WTC11 (cell line): ENCODE measurements at regions not wholly inside any gene's neighbourhood (a gene's known extent, or its start where the extent isn't known, plus 50 kb on each side); places are given as distances from the start of the nearest gene placed in this dataset.

Source experiments
- CREM ChIP-seq: sonication (generic); formaldehyde crosslinking; IDR thresholded peaks from 2 replicates; pipeline ENCODE4 v1.8.1; 2022; ENCODE audit warnings: mild to moderate bottlenecking, missing genetic modification reagents, moderate library complexity
- ETV6 ChIP-seq: sonication (generic); formaldehyde crosslinking; IDR thresholded peaks from 2 replicates; pipeline ENCODE4 v1.8.1; 2022; ENCODE audit warnings: mild to moderate bottlenecking, missing genetic modification reagents
- FOXP1 ChIP-seq: sonication (generic); formaldehyde crosslinking; IDR thresholded peaks from 2 replicates; pipeline ENCODE4 v1.8.0; 2022; ENCODE audit warnings: missing genetic modification reagents, mild to moderate bottlenecking, moderate library complexity, borderline replicate concordance
- TF ChIP-seq, protein P1 (sequence below): fragments of 200-600 bp; IDR thresholded peaks from 2 replicates; pipeline ENCODE4 v1.8.0; 2022; ENCODE audit warnings: antibody characterized with exemption
- TF ChIP-seq, protein P2 (sequence below): sonication (generic); formaldehyde crosslinking; conservative IDR thresholded peaks from 2 replicates; pipeline ENCODE4 v1.8.1; 2023; ENCODE audit warnings: mild to moderate bottlenecking, low read depth, missing genetic modification reagents, moderate library complexity

DNA sequence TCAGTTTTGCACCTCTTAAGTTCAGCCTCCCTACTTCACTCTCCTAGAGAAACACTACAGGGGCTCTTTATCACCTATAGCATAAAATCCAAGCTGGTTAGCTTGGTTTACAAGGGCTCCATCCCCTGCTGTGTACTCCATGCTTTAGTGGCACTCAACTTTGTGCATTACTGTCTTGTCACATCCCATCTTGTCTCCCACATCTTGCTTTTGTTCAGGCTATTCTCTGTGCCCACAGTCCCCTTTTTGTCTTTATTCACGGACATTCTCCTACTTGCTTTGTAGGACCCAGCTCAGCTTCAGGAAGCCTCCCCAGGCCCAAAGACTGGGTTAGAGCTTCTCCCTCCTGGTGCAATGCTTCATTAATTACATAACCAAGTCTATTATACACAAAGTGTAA is 107.9 kb upstream of the SPACA1 start:
- TF ChIP-seq ETV6: no peak
- no peak for TF ChIP-seq FOXP1 (CRISPR knock-in tag)
- TF ChIP-seq CREM: no peak
- TF ChIP-seq, protein P1, sequence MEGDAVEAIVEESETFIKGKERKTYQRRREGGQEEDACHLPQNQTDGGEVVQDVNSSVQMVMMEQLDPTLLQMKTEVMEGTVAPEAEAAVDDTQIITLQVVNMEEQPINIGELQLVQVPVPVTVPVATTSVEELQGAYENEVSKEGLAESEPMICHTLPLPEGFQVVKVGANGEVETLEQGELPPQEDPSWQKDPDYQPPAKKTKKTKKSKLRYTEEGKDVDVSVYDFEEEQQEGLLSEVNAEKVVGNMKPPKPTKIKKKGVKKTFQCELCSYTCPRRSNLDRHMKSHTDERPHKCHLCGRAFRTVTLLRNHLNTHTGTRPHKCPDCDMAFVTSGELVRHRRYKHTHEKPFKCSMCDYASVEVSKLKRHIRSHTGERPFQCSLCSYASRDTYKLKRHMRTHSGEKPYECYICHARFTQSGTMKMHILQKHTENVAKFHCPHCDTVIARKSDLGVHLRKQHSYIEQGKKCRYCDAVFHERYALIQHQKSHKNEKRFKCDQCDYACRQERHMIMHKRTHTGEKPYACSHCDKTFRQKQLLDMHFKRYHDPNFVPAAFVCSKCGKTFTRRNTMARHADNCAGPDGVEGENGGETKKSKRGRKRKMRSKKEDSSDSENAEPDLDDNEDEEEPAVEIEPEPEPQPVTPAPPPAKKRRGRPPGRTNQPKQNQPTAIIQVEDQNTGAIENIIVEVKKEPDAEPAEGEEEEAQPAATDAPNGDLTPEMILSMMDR: no peak
- TF ChIP-seq, protein P2, sequence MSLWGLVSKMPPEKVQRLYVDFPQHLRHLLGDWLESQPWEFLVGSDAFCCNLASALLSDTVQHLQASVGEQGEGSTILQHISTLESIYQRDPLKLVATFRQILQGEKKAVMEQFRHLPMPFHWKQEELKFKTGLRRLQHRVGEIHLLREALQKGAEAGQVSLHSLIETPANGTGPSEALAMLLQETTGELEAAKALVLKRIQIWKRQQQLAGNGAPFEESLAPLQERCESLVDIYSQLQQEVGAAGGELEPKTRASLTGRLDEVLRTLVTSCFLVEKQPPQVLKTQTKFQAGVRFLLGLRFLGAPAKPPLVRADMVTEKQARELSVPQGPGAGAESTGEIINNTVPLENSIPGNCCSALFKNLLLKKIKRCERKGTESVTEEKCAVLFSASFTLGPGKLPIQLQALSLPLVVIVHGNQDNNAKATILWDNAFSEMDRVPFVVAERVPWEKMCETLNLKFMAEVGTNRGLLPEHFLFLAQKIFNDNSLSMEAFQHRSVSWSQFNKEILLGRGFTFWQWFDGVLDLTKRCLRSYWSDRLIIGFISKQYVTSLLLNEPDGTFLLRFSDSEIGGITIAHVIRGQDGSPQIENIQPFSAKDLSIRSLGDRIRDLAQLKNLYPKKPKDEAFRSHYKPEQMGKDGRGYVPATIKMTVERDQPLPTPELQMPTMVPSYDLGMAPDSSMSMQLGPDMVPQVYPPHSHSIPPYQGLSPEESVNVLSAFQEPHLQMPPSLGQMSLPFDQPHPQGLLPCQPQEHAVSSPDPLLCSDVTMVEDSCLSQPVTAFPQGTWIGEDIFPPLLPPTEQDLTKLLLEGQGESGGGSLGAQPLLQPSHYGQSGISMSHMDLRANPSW: no peak
